H1 (cell line): ENCODE measurements at regions not wholly inside any gene's neighbourhood (a gene's known extent, or its start where the extent isn't known, plus 50 kb on each side); places are given as distances from the start of the nearest gene placed in this dataset.

Experiments used
- CTCF ChIA-PET: fragments of 300-600 bp; sonication (Branson Sonifier 250); formaldehyde crosslinking; loops from one replicate; lab custom pipeline; 2021; ENCODE audit not compliant: partially characterized antibody; lab: Charles Lee
- POLR2A ChIA-PET: fragments of 300-600 bp; sonication (Branson Sonifier 250); formaldehyde crosslinking; loops from one replicate; lab custom pipeline; 2021; ENCODE audit warnings: inconsistent platforms; ENCODE audit not compliant: partially characterized antibody; lab: Charles Lee
- DNase-seq, 2 experiments: peaks; one replicate each; pipeline versions ENCODE4 v3.0.0 to v3.0.0-alpha.2; 2010 to 2022; ENCODE audit warnings: low spot score in 2 of 2, low read depth in 1 of 2, mixed read lengths in 1 of 2
- FAIRE-seq: peaks from 2 replicates; lab custom pipeline; 2011; peaks lifted over from hg19 to GRCh38; lab: Jason Lieb, UNC
- H2AFZ ChIP-seq: 2 replicates; pipeline ENCODE4 v1.8.1; 2012; ENCODE audit warnings: low read length, inconsistent platforms
- H2AK5ac ChIP-seq: 2 replicates; pipeline ENCODE4 v1.6.1; 2013; ENCODE audit warnings: low read depth, low read length
- H2BK120ac ChIP-seq: replicated peaks from 2 replicates; pipeline ENCODE3; 2013; ENCODE audit warnings: low read depth, low read length, inconsistent platforms
- H2BK12ac ChIP-seq: 2 replicates; pipeline ENCODE4 v1.6.1; 2013; ENCODE audit warnings: low read depth, low read length
- H2BK15ac ChIP-seq: 2 replicates; pipeline ENCODE4 v1.6.1; 2013; ENCODE audit warnings: low read length
- H2BK20ac ChIP-seq: 2 replicates; pipeline ENCODE4 v1.6.1; 2013; ENCODE audit warnings: low read length
- H2BK5ac ChIP-seq: 2 replicates; pipeline ENCODE4 v1.6.1; 2013; ENCODE audit warnings: low read depth, low read length
- H3K14ac ChIP-seq: 2 replicates; pipeline ENCODE4 v1.6.1; 2013; ENCODE audit warnings: inconsistent platforms; ENCODE audit not compliant: insufficient read length
- H3K18ac ChIP-seq: 2 replicates; pipeline ENCODE4 v1.6.1; 2013; ENCODE audit warnings: low read length; ENCODE audit errors: extremely low read depth
- H3K23ac ChIP-seq: 2 replicates; pipeline ENCODE4 v1.6.1; 2013; ENCODE audit warnings: inconsistent platforms; ENCODE audit not compliant: insufficient read length
- H3K23me2 ChIP-seq: 2 replicates; pipeline ENCODE4 v1.6.1; 2013; ENCODE audit warnings: low read depth, low read length
- H3K27ac ChIP-seq: 2 replicates; pipeline ENCODE4 v1.6.1; 2011; ENCODE audit warnings: low read depth, low read length, inconsistent platforms
- H3K27me3 ChIP-seq, 4 experiments: replicated peaks in 1 of 4; 1 replicate in 1 of 4; 2 replicates in 3 of 4; pipeline versions ENCODE4 v1.6.1 to v1.8.1; 2011 to 2013; ENCODE audit warnings: low read length in 3 of 4, mild to moderate bottlenecking in 3 of 4, inconsistent platforms in 2 of 4, mixed read lengths in 2 of 4, moderate library complexity in 1 of 4; ENCODE audit not compliant: control insufficient read depth in 3 of 4, insufficient read depth in 3 of 4; ENCODE audit errors: extremely low read depth in 1 of 4
- H3K36me3 ChIP-seq, 4 experiments: 2 replicates each; pipeline versions ENCODE4 v1.6.1 to v1.8.1; 2011 to 2013; ENCODE audit warnings: mild to moderate bottlenecking in 4 of 4, low read length in 3 of 4, moderate library complexity in 2 of 4, control low read depth in 1 of 4, inconsistent platforms in 1 of 4; ENCODE audit not compliant: insufficient read depth in 4 of 4, control insufficient read depth in 2 of 4
- H3K4ac ChIP-seq: replicated peaks from 2 replicates; pipeline ENCODE3; 2013; ENCODE audit warnings: low read length, low read depth, mixed read lengths, inconsistent platforms; ENCODE audit not compliant: insufficient read length
- H3K4me1 ChIP-seq, 4 experiments: replicated peaks in 1 of 4; 1 replicate in 1 of 4; 2 replicates in 3 of 4; pipeline versions ENCODE4 v1.6.1 to v1.8.1; 2011 to 2013; ENCODE audit warnings: low read length in 3 of 4, inconsistent platforms in 2 of 4, mixed read lengths in 1 of 4; ENCODE audit not compliant: insufficient read depth in 4 of 4, control insufficient read depth in 3 of 4
- H3K4me2 ChIP-seq, 2 experiments: 2 replicates each; pipeline versions ENCODE4 v1.6.1 to v1.8.1; 2011 to 2013; ENCODE audit warnings: low read depth in 2 of 2, low read length in 2 of 2, control low read depth in 1 of 2, inconsistent platforms in 1 of 2, mild to moderate bottlenecking in 1 of 2; ENCODE audit not compliant: insufficient read depth in 1 of 2
- H3K4me3 ChIP-seq, 4 experiments: fragments of 200-600, 300-600 bp in 1 of 4; sonication (generic), shearing (Covaris generic), sonication (Bioruptor Twin) in 1 of 4; 2 replicates each; pipeline versions ENCODE4 v1.5.1 to v1.8.1; 2011 to 2016; ENCODE audit warnings: low read length in 4 of 4, low read depth in 3 of 4, control low read depth in 2 of 4, inconsistent platforms in 2 of 4, mild to moderate bottlenecking in 2 of 4, mixed read lengths in 1 of 4, moderate library complexity in 1 of 4; ENCODE audit not compliant: insufficient read depth in 2 of 4; ENCODE audit errors: extremely low read depth in 1 of 4
- H3K56ac ChIP-seq: replicated peaks from 2 replicates; pipeline ENCODE3; 2013; ENCODE audit warnings: low read depth, mild to moderate bottlenecking, mixed read lengths, low read length, inconsistent platforms; ENCODE audit not compliant: insufficient read length
- H3K79me1 ChIP-seq: 2 replicates; pipeline ENCODE4 v1.6.1; 2013; ENCODE audit warnings: low read depth, low read length, control low read depth
- H3K79me2 ChIP-seq, 2 experiments: 2 replicates each; pipeline versions ENCODE4 v1.6.1 to v1.8.1; 2012 to 2013; ENCODE audit warnings: low read length in 2 of 2, mild to moderate bottlenecking in 2 of 2, inconsistent platforms in 1 of 2; ENCODE audit not compliant: insufficient read depth in 2 of 2, control insufficient read depth in 1 of 2
- H3K9ac ChIP-seq, 4 experiments: replicated peaks in 1 of 4; 1 replicate in 1 of 4; 2 replicates in 3 of 4; pipeline versions ENCODE4 v1.6.1 to v1.8.1; 2011 to 2013; ENCODE audit warnings: low read depth in 3 of 4, low read length in 3 of 4, control low read depth in 2 of 4, mild to moderate bottlenecking in 2 of 4, moderate library complexity in 2 of 4, inconsistent platforms in 1 of 4; ENCODE audit errors: extremely low read depth in 1 of 4
- H3K9me3 ChIP-seq, 2 experiments: 2 replicates each; pipeline versions ENCODE4 v1.6.1 to v1.8.1; 2012 to 2013; ENCODE audit warnings: mild to moderate bottlenecking in 2 of 2, moderate library complexity in 2 of 2, control low read depth in 1 of 2, inconsistent platforms in 1 of 2, low read depth in 1 of 2, low read length in 1 of 2, mixed read lengths in 1 of 2; ENCODE audit not compliant: insufficient read depth in 2 of 2
- H4K20me1 ChIP-seq, 2 experiments: replicated peaks in 1 of 2; 2 replicates each; pipeline versions ENCODE3 to v1.8.1; 2011 to 2013; ENCODE audit warnings: inconsistent platforms in 2 of 2, low read length in 2 of 2, mild to moderate bottlenecking in 1 of 2; ENCODE audit not compliant: insufficient read depth in 2 of 2, control insufficient read depth in 1 of 2
- H4K5ac ChIP-seq: 2 replicates; pipeline ENCODE4 v1.6.1; 2013; ENCODE audit warnings: low read length, low read depth, mixed read lengths, inconsistent platforms; ENCODE audit not compliant: insufficient read length
- H4K8ac ChIP-seq: 2 replicates; pipeline ENCODE4 v1.8.0; 2013; ENCODE audit warnings: mild to moderate bottlenecking, moderate library complexity, low read length, inconsistent platforms; ENCODE audit not compliant: insufficient read depth; ENCODE audit errors: extremely low read depth
- H4K91ac ChIP-seq: replicated peaks from 2 replicates; pipeline ENCODE3; 2013; ENCODE audit warnings: low read length, mixed read lengths, inconsistent platforms; ENCODE audit not compliant: insufficient read length
- CHD2 ChIP-seq: IDR thresholded peaks from 2 replicates; pipeline ENCODE4 v1.6.1; 2012; ENCODE audit warnings: low read length, improper control_type of control experiment
- EP300 ChIP-seq, 2 experiments: IDR thresholded peaks; 1 replicate in 1 of 2; 2 replicates in 1 of 2; pipeline ENCODE4 v1.6.1; 2011 to 2012; ENCODE audit warnings: low read depth in 2 of 2, low read length in 2 of 2, mild to moderate bottlenecking in 2 of 2, borderline replicate concordance in 1 of 2, inconsistent platforms in 1 of 2, moderate library complexity in 1 of 2
- GTF2F1 ChIP-seq: IDR thresholded peaks from 2 replicates; pipeline ENCODE4 v1.6.1; 2012; ENCODE audit warnings: low read depth, low read length, improper control_type of control experiment, borderline replicate concordance
- HDAC2 ChIP-seq, 2 experiments: fragments of 300-600 bp in 1 of 2; sonication (generic) in 1 of 2; IDR thresholded peaks; 2 replicates each; pipeline ENCODE4 v1.6.1; 2011 to 2012; ENCODE audit warnings: low read depth in 2 of 2, low read length in 2 of 2, mild to moderate bottlenecking in 2 of 2, moderate library complexity in 2 of 2, borderline replicate concordance in 1 of 2, inconsistent platforms in 1 of 2
- KDM1A ChIP-seq: fragments of 200-600, 300-600 bp; sonication (generic); IDR thresholded peaks from 2 replicates; pipeline ENCODE4 v1.7.1; 2016; ENCODE audit warnings: mild to moderate bottlenecking, low read length, borderline replicate concordance
- MAFK ChIP-seq: IDR thresholded peaks from 2 replicates; pipeline ENCODE4 v1.6.1; 2012; ENCODE audit warnings: low read depth, mild to moderate bottlenecking, improper control_type of control experiment, low read length
- NRF1 ChIP-seq: IDR thresholded peaks from 2 replicates; pipeline ENCODE4 v1.6.1; 2011; ENCODE audit warnings: mild to moderate bottlenecking, low read depth, low read length, improper control_type of control experiment
- POLR2A ChIP-seq, 2 experiments: IDR thresholded peaks; 1 replicate in 1 of 2; 2 replicates in 1 of 2; pipeline ENCODE4 v1.6.1; 2011; ENCODE audit warnings: low read depth in 2 of 2, low read length in 2 of 2, mild to moderate bottlenecking in 2 of 2; ENCODE audit errors: control extremely low read depth in 1 of 2
- POLR2AphosphoS5 ChIP-seq: IDR thresholded peaks from 2 replicates; pipeline ENCODE4 v1.6.1; 2011; ENCODE audit warnings: low read depth, low read length
- RFX5 ChIP-seq: IDR thresholded peaks from 2 replicates; pipeline ENCODE4 v1.6.1; 2011; ENCODE audit warnings: low read depth, low read length, improper control_type of control experiment, borderline replicate concordance
- SRF ChIP-seq: IDR thresholded peaks from 2 replicates; pipeline ENCODE4 v1.6.1; 2011; ENCODE audit warnings: mild to moderate bottlenecking, low read depth, low read length, moderate library complexity
- TAF1 ChIP-seq: IDR thresholded peaks from 2 replicates; pipeline ENCODE4 v1.6.1; 2011; ENCODE audit warnings: mild to moderate bottlenecking, low read depth, low read length
- YY1 ChIP-seq: IDR thresholded peaks from 2 replicates; pipeline ENCODE4 v1.6.1; 2011; ENCODE audit warnings: low read depth, mild to moderate bottlenecking, low read length
- WGBS, 2 experiments: shearing (Covaris generic) in 1 of 2; methylation state at CpG; one replicate each; pipeline versions ENCODE4 v1.1.6 to v1.1.7; 2013 to 2015; ENCODE audit warnings: low lambda C conversion rate in 2 of 2, mixed read lengths in 2 of 2, inconsistent platforms in 1 of 2, low coverage in 1 of 2, missing lambda C conversion rate in 1 of 2; ENCODE audit not compliant: insufficient replicate concordance in 2 of 2, insufficient coverage in 1 of 2, insufficient read length in 1 of 2; ENCODE audit errors: extremely low coverage in 1 of 2, missing lambda C conversion rate in 1 of 2; 5-methylcytosine and 5-hydroxymethylcytosine counted together
- TF ChIP-seq, protein P1 (sequence below): IDR thresholded peaks from 2 replicates; pipeline ENCODE4 v1.6.1; 2011; ENCODE audit warnings: low read depth, mild to moderate bottlenecking, low read length; ENCODE audit not compliant: insufficient read depth

DNA sequence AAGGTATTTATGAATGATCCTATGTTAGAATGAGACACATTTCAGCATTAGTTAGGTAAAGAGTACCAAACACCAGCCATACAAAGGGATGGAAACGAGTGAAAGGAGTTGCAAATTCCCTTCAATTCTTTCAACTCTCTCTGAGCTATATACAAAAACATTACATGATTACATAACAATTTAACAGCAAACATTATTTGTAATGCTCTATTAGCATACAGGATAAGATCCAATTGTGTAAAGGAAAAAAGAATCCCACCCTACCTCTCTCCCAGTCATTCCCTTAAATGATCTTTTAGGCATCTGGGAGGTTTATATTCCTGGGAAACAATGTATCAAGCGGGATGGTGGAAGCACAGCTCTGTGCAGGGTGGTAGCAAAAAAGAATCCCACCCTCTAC is 117.9 kb downstream of the RHOU start:
- peaks cover 2% of the 10 kb centered on the region; the same call in 1 of the 2 replicates for H3K23me2 ChIP-seq
- H3K9me3 ChIP-seq, result no peaks in the 10 kb centered on the region
- no peak overlapping the region for H4K8ac ChIP-seq
- no peak for FAIRE-seq
- H3K14ac ChIP-seq, result no peak overlapping the region
- ChIA-PET CTCF (interaction anchor here (1.3 kb wide), 1 partner anchor 241 kb away, joined by 3 read pairs; no protein-coding TSS in a partner anchor), POLR2A (no interaction called here)
- peaks cover 4 to 23% (median 18%) of the 10 kb centered on the region in 4 experiments for H3K4me1 ChIP-seq
- WGBS, 2 experiments, result 35% methylated on average over 2 of the region's 2 CpGs; no CpG with 5 or more reads in 1 of the 2 experiments
- H3K4ac ChIP-seq, result no peak overlapping the region
- H3K4me3 ChIP-seq, result no peak overlapping the region
- H4K20me1 ChIP-seq, result no peaks in the 10 kb centered on the region
- no peak overlapping the region for H2BK5ac ChIP-seq
- peak overlapping the region; percentile 62 for H2BK120ac ChIP-seq
- H4K91ac ChIP-seq, result no peak overlapping the region
- no peak for DNase-seq
- H3K27ac ChIP-seq, result no peak overlapping the region
- H4K5ac ChIP-seq, result no peak overlapping the region
- H3K27me3 ChIP-seq, result no peaks in the 10 kb centered on the region
- H3K9ac ChIP-seq, result no peak overlapping the region
- H2BK12ac ChIP-seq, result 0 out of 2 replicates have a peak overlapping the region, but pooled peaks have one; percentile 31
- H2BK15ac ChIP-seq, result no peak overlapping the region
- no peak overlapping the region for H2AFZ ChIP-seq
- no peak overlapping the region for H3K56ac ChIP-seq
- no peaks in the 10 kb centered on the region for H3K79me2 ChIP-seq
- H3K36me3 ChIP-seq, result peaks cover 0 to 3% (median 0%) of the 10 kb centered on the region in 4 experiments; a peak in 1 of 8 replicates
- H3K4me2 ChIP-seq, result peak overlapping the region; percentile 6 to 11; a peak in 1 of 4 replicates
- no peak overlapping the region for H2BK20ac ChIP-seq
- no peak overlapping the region for H2AK5ac ChIP-seq
- H3K23ac ChIP-seq, result no peak overlapping the region
- no peak overlapping the region for H3K18ac ChIP-seq
- H3K79me1 ChIP-seq, result no peaks in the 10 kb centered on the region
- no peak for TF ChIP-seq CHD2
- TF ChIP-seq EP300 (IDR thresholded peaks at IDR 0.05; ENCODE audit: borderline replicate concordance in 1 of 2, low read depth in 2 of 2, low read length in 2 of 2), result no peak
- no peak for TF ChIP-seq KDM1A
- TF ChIP-seq HDAC2 (IDR thresholded peaks at IDR 0.05; ENCODE audit: borderline replicate concordance in 1 of 2, low read depth in 2 of 2, low read length in 2 of 2), result no peak
- no peak for TF ChIP-seq YY1
- TF ChIP-seq GTF2F1, result no peak
- no peak for TF ChIP-seq POLR2A (IDR thresholded peaks at IDR 0.05; ENCODE audit: control extremely low read depth in 1 of 2, low read depth in 2 of 2, low read length in 2 of 2)
- TF ChIP-seq TAF1, result no peak
- no peak for TF ChIP-seq POLR2AphosphoS5
- no peak for TF ChIP-seq SRF
- TF ChIP-seq RFX5, result no peak
- TF ChIP-seq MAFK, result no peak
- TF ChIP-seq, protein P1, sequence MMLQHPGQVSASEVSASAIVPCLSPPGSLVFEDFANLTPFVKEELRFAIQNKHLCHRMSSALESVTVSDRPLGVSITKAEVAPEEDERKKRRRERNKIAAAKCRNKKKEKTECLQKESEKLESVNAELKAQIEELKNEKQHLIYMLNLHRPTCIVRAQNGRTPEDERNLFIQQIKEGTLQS, result no peak
- TF ChIP-seq NRF1, result no peak
